Skin epidermis (tissue), 12 donors: ENCODE measurements at regions not wholly inside any gene's neighbourhood (a gene's known extent, or its start where the extent isn't known, plus 50 kb on each side); places are given as distances from the start of the nearest gene placed in this dataset.

Experiments used
- H3K27ac ChIP-seq, 21 experiments: fragments of 200-600 bp; sonication (generic) in 11 of 21; one replicate each; pipeline ENCODE4 v1.5.0; 2020; ENCODE audit warnings: mild to moderate bottlenecking in 3 of 21, inconsistent platforms in 2 of 21, moderate library complexity in 2 of 21
- H3K4me3 ChIP-seq, 7 experiments: fragments of 200-600 bp; sonication (generic) in 2 of 7; one replicate each; pipeline ENCODE4 v1.5.0; 2020; ENCODE audit warnings: inconsistent platforms in 2 of 7, mild to moderate bottlenecking in 2 of 7, moderate library complexity in 1 of 7

DNA sequence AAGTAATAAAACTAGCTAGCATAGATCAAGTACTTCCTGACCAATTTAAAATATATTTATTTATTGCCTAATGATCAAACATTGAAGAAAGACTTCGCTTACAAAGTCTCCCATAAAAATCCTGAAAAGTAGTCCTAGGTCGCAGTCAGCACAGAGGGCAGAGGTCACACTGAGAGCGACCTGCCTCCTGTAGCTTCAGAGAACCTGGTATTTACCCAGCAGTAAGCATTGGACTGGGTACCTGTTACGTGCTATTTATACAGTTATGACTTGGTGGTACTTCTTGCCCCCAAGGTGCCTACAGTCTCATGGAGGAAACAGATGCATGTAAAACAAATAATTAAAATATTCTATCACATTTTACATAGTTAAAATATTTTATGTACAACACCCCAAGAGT is 274.1 kb upstream of the G2E3 start:
- no peak overlapping the region for H3K4me3 ChIP-seq

DNA sequence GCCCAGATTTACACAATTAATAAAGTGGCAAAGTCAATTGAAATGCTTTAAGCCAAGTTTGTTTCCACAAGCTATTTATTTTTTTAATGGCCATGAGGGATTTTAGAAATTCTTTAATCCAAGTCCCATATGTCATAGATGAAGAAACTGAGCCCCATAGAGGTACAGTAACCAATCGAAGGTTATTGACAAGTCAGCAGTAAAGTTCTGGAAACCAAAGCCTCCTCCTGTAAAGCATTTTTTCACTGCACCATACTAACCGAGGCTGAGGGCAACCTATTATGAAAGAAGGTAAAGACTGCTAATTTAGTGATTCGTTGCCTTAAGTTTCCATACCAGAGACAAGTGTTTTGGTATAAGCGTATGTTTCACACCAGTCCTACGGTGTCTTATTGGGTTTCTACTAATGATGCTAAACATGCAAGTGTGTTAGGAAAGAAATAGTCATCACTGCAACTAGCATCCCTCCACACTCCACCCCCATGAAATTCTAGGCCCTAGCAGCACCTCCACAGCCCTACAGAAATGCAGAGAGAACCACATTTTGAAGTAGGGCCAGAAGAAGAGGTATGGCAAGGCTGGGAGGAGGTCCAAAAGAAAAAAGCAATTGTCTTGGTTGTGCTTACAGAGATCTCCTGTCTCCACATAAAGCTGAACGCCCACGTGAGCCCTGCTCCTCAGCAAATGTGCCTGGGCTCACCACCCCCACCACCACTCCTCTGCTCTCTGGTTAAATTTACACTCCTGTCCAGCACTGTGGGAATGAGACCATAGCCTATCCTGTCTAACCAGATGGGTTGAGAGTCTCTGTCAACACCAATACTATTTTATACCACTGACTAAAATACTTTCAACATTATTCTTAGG is 271.1 kb upstream of the G2E3 start:
- Histone ChIP-seq H3K4me3 (no peak overlapping the region), H3K27ac (no peak overlapping the region)

More for the DNA sequence above, 274.1 kb upstream of the G2E3 start:
- H3K27ac ChIP-seq = no peak overlapping the region

GRCh38 chr14:30290001-30290400 is 269.0 kb upstream of the G2E3 start:
- no peak overlapping the region for H3K4me3 ChIP-seq
- H3K27ac ChIP-seq = no peak overlapping the region

DNA sequence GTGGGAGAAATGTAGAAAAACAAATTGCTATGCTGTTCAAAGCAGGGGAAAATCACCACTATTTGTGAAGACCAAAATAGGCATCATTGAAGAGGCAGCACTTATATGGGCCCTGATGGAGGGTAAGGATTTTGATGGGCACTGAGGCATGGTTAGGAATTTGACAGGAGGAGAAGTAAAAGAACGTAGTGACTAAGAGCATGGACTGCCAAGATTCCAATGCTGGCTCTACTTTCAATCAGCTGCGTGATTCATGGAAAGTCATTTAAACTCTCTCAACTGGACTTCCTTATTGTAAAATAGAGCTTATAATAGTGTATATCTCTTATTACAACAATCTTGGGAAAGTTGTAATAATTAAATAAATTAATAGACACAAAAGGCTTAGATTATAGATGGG is 267.7 kb upstream of the G2E3 start:
- H3K27ac ChIP-seq = no peak overlapping the region

GRCh38 chr14:30292541-30292940 is 266.4 kb upstream of the G2E3 start:
- H3K4me3 ChIP-seq = no peak overlapping the region

More for the DNA sequence above, 267.7 kb upstream of the G2E3 start:
- no peak overlapping the region for H3K4me3 ChIP-seq

GRCh38 chr14:30295980-30296379 is 263.0 kb upstream of the G2E3 start:
- Histone ChIP-seq H3K27ac (no peak overlapping the region), H3K4me3 (no peak overlapping the region)

More at GRCh38 chr14:30292541-30292940, 266.4 kb upstream of the G2E3 start:
- H3K27ac ChIP-seq = no peak overlapping the region

DNA sequence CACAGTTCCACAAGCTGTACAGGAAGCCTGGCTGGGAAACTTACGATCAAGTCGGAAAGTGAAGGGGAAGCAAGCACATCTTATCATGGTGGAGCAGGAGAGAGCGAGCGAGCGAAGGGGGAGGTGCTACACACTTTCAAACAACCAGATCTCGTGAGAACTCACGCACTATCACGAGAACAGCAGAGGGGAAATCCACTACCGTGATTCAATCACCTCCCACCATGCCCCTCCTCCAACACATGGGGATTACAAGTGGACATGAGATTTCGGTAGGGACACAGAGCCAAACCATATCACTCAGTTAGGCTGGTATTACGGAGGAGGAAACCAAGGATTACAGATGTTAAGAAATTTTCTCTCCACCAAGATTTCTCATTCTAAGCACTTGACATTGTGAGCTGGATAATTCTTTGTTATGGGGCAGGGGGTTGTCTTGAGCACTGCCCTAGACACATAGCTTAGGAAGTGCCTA is 262.0 kb upstream of the G2E3 start:
- no peak overlapping the region for H3K27ac ChIP-seq
- no peak overlapping the region for H3K4me3 ChIP-seq

DNA sequence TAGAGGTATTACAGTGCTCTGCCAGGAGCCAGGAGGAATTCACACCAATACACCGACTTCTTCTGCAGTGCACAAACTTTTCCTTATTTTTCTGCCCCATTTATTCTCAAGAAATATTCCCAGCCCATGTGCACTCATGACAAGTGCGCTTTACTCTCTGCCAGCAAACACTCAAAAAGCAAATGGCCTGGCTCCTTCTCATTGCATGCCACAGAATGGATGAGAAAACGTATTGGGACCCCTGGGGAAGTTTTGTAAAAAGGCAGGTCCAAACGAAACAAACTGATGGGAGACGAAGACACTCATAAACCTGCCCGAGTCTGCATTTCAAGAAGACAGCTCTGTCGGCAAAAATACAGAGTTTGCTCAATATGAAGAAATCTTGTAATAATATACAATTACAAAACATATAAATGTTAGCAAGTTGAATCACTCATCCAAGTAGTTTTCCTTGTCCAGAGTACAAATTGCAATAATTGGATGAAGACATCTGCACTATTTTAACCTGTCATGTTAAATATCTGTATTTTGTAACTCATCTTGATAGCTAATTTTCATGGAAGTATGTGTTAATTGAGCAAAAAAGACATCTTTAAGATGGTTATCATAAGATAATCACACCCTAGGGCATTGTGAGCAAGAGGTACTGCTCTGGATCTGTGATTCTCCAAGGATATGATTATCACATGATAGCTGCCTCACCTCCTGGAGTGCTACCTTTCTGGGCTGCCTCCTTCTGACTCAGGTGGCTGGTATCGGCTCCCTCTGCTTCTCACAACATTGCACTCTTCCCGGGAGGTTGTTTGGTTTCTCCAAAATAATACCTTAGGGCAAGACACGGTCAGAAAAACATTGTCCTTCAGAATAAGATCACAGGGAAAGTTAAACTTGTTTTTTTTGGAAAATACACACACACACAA is 260.8 kb upstream of the G2E3 start:
- Histone ChIP-seq H3K27ac (no peak overlapping the region), H3K4me3 (no peak overlapping the region)

DNA sequence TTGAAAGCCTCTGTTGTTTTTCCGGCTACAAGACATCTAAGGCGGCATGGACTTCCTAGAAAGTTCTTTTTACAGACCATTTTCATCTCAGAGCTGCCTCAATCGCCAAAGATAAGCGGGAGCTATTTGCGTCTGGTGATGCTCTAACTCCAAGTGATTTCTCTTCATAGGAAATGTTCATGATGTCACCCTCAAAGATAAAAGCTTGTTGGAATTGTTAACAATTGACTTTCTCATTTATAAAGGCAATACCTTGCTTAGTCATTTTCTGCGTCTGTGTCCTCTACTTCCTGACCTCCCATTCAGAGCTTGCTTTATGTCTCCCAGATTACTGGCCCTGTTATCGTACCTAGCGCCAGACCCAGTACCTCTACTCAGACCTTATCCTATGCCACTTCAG is 259.0 kb upstream of the G2E3 start:
- H3K4me3 ChIP-seq = no peak overlapping the region
- no peak overlapping the region for H3K27ac ChIP-seq

DNA sequence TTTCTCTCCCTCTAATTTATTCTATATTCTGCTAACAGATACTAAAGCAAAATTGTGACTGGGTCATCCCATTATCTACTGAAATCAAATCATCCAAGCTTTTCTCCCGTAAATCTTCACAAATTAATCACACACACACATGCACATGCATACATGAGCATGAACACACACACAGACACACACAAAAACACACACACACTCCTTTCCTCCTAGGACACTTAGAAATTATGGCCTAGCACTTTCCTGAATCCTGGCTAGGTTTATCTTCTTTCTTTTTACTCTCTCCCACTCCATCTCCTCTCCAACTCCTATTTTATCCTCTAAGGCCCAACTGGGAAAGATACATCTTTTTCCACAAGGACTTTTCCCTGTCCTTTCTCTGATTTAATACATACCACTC is 255.6 kb upstream of the G2E3 start:
- H3K4me3 ChIP-seq = no peak overlapping the region
- H3K27ac ChIP-seq = no peak overlapping the region

DNA sequence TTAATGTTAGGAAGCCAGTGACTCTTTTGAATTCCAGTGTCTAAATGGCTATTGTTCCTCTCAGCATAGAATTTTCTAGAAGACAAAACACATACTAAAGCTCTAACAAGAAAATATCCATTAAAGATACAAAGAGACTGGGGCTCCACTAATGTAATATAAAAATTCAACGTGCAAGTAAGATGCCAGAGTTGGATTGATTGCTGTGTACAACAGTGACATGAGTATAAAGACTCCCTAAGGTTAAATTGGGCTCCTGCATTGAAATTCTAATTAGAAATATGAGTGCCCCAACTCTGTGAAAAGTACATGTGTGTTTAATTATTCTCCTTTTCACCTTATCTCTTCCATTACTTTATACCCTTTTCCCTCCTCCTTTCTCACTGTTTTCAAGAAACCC is 253.6 kb upstream of the G2E3 start:
- Histone ChIP-seq H3K27ac (no peak overlapping the region), H3K4me3 (no peak overlapping the region)

DNA sequence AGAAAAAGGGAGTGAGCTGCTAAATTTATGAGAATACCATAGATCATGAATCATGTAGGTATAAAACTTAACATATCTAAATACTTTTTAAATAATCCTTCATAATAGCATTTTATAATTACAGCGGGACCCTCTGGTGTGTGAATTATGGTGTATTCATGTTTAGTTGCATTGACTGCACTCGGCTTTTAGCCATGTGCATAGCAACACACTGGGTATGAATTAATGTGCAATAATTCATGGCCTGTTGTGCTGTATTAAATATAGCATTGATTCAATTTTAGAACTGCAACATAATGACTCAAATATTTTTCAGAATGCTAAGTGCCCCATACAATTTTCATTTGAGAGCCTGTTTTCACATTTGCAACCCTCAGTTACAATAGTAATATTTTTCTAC is 249.6 kb upstream of the G2E3 start:
- Histone ChIP-seq H3K27ac (no peak overlapping the region), H3K4me3 (no peak overlapping the region)

GRCh38 chr14:30312214-30312613 is 246.7 kb upstream of the G2E3 start:
- Histone ChIP-seq H3K27ac (no peak overlapping the region), H3K4me3 (no peak overlapping the region)

DNA sequence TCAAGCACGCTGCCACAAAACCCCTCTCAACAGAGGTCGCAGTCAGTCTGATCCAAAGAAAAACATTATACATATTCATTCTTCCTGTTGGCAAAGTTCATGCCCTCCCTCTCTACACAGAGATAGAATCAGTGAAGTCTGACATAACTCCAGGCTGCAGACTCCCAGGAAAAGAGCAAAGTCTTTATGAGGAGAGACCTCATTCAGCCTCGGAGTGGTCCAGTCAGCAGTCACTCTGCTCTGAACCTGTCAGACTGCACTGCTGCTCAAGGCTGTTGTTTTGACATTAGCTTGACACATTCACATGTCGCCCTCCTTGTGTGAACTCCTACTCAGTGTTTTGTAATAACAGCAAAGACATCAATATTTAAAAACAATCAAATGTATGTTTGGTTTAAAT is 241.2 kb upstream of the G2E3 start:
- no peak overlapping the region for H3K27ac ChIP-seq
- H3K4me3 ChIP-seq = no peak overlapping the region

- Histone ChIP-seq H3K4me3 (no peak overlapping the region), H3K27ac (no peak overlapping the region)
These were observed 236.1 kb upstream of the G2E3 start for GRCh38 chr14:30322819-30323218.

DNA sequence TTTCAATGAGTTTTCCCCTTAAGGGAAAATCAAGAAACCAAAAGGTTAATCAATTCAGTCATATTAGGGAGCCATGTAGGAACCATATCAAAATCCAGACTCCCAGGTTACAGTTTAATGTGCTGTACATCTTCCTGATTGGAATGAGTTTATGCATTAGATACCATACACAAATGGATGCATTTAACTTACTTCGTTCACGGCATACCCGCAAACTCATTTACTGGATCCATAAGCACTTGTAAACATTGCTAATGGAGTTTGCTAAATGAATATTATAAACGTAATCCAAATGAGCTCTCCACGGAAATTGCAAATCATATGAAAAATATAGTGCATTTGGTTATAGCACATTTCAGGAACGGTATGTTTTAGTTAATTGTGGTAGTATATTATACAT is 228.9 kb upstream of the G2E3 start:
- Histone ChIP-seq H3K27ac (no peak overlapping the region), H3K4me3 (no peak overlapping the region)

- Histone ChIP-seq H3K4me3 (no peak overlapping the region), H3K27ac (no peak overlapping the region)
These were observed 228.5 kb upstream of the G2E3 start for GRCh38 chr14:30330445-30330844.

DNA sequence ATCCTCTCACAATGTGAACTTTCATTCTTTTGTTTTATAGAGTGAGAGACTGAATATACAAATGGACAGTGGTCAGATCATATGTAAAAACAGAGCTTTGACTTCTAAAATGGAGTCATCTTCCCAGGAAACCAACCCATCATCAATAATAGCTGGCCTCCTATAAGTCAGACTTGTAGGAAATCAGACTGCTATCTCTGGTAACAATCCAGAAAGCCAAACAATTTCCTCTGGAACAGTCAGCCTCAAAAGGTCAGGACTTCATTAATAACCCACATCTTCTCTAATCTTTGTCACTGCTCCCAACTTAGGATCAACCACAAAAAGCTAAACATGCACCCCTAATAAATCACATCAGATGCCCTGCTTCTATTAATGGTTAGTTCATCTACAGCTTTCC is 227.9 kb upstream of the G2E3 start:
- no peak overlapping the region for H3K4me3 ChIP-seq
- H3K27ac ChIP-seq = no peak overlapping the region

DNA sequence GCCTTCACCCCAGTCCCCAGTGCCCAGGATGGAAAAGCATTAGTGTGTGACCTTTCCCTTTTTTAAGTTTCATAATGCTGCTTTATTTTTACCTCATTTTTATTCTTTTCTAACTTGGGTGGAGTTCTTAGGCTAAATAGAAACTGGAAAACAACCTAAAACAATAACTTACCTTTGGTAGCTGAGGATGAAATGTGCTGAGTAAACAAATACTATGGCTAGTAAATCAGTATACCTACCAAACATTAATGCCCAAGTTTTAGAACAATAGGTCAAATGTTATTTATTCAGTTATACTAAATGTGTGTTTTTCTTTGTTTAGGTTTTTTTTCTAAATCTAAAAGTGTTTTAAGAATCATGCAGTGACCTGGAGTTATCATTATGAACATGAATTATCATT is 226.6 kb upstream of the G2E3 start:
- no peak overlapping the region for H3K4me3 ChIP-seq

DNA sequence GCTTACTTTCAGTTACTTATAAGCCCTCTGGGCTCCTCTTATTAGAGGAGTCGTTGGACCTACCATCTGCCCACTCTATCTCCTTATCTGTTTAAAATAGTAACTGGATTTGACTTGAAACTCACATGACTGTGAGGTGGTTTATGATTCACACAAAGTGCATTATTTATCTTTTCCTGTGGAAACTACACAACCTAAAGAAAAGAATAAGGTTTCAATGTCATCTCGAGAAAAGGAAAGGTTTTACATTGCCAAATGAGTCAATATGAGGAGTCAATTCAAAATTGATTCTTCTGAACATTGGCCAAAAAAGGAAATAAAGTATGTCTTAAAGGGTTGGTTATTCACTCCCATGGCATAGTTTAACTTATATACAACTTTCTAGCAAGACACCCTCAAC is 225.0 kb upstream of the G2E3 start:
- no peak overlapping the region for H3K4me3 ChIP-seq

More for the DNA sequence above, 226.6 kb upstream of the G2E3 start:
- no peak overlapping the region for H3K27ac ChIP-seq

GRCh38 chr14:30337456-30337855 is 221.5 kb upstream of the G2E3 start:
- no peak overlapping the region for H3K27ac ChIP-seq
- H3K4me3 ChIP-seq = no peak overlapping the region

More for the DNA sequence above, 225.0 kb upstream of the G2E3 start:
- no peak overlapping the region for H3K27ac ChIP-seq
